IPS DF 19.7 (cell line): ENCODE measurements at regions not wholly inside any gene's neighbourhood (a gene's known extent, or its start where the extent isn't known, plus 50 kb on each side); places are given as distances from the start of the nearest gene placed in this dataset.
"Not testable (repeated sequence)": the region's sequence is repeated elsewhere in the genome, so short reads cannot be mapped to it uniquely, and the experiment has no call there.

ENCODE experiments used
- DNase-seq: peaks from one replicate; pipeline ENCODE4 v3.0.0-alpha.2; 2013; ENCODE audit warnings: low read depth, low spot score

- DNase-seq, result no peak
Measured at GRCh38 chr11:45386972-45387371, 100.8 kb upstream of the SYT13 start.

- DNase-seq, result no peak
Measured at GRCh38 chr11:45385844-45386243, 99.7 kb upstream of the SYT13 start.

GRCh38 chr11:45385423-45385822 lies 99.3 kb upstream of the SYT13 start:
- DNase-seq, result no peak

- no peak for DNase-seq
Measured at GRCh38 chr11:45384711-45385241, 98.6 kb upstream of the SYT13 start.

- DNase-seq, result no peak
Measured at GRCh38 chr11:45384016-45384415, 97.9 kb upstream of the SYT13 start.

GRCh38 chr11:45383224-45383623 lies 97.1 kb upstream of the SYT13 start:
- no peak for DNase-seq

GRCh38 chr11:45382133-45382878 lies 96.2 kb upstream of the SYT13 start:
- no peak for DNase-seq

- DNase-seq, result no peak
Measured at GRCh38 chr11:45379162-45379863, 93.2 kb upstream of the SYT13 start.

- no peak for DNase-seq
Measured at GRCh38 chr11:45378516-45378915, 92.4 kb upstream of the SYT13 start.

GRCh38 chr11:45374653-45375059 lies 88.5 kb upstream of the SYT13 start:
- no peak for DNase-seq

GRCh38 chr11:45374130-45374529 lies 88.0 kb upstream of the SYT13 start:
- DNase-seq, result no peak

GRCh38 chr11:45373506-45374035 lies 87.4 kb upstream of the SYT13 start:
- DNase-seq, result no peak

GRCh38 chr11:45372414-45372813 lies 86.3 kb upstream of the SYT13 start:
- DNase-seq, result not testable (repeated sequence)

GRCh38 chr11:45371251-45372115 lies 85.3 kb upstream of the SYT13 start:
- peak; percentile 76 for DNase-seq

GRCh38 chr11:45369313-45369712 lies 83.2 kb upstream of the SYT13 start:
- DNase-seq, result no peak

GRCh38 chr11:45368697-45369096 lies 82.6 kb upstream of the SYT13 start:
- no peak for DNase-seq

GRCh38 chr11:45366619-45367190 lies 80.6 kb upstream of the SYT13 start:
- no peak for DNase-seq

GRCh38 chr11:45365961-45366618 lies 79.9 kb upstream of the SYT13 start:
- DNase-seq, result no peak

- DNase-seq, result no peak
Measured at GRCh38 chr11:45362636-45363035, 76.5 kb upstream of the SYT13 start.

- no peak for DNase-seq
Measured at GRCh38 chr11:45361551-45361950, 75.4 kb upstream of the SYT13 start.

- no peak for DNase-seq
Measured at GRCh38 chr11:45355706-45356041, 69.5 kb upstream of the SYT13 start.
